HepG2 (cell line): ENCODE measurements at regions not wholly inside any gene's neighbourhood (a gene's known extent, or its start where the extent isn't known, plus 50 kb on each side); places are given as distances from the start of the nearest gene placed in this dataset.

Experiments
- ATAC-seq: fragments of 200-7000 bp; cut with Tn5 transposase; 3 replicates; pipeline ENCODE4 v1.9.1; 2020; ENCODE audit warnings: mild to moderate bottlenecking, moderate library complexity
- BruUV-seq: library from RNA; stranded (reverse); fragments of 400-500 nt; replicated peaks from 2 replicates; lab custom pipeline; 2021; lab: Mats Ljungman, UMichigan
- CTCF ChIA-PET: fragments of 300-600 bp; formaldehyde crosslinking; extraction: SDS; loops from one replicate; lab custom pipeline; 2021; ENCODE audit warnings: low total read pairs, inconsistent platforms, low intra/inter-chr PET ratio; lab: Yijun Ruan, JAX
- POLR2A ChIA-PET: fragments of 350-600 bp; sonication (Branson Sonifier 250); formaldehyde crosslinking; loops from one replicate; lab custom pipeline; 2020; ENCODE audit warnings: antibody characterized with exemption, inconsistent platforms; lab: Yijun Ruan, JAX
- DNase-seq: peaks from one replicate; pipeline ENCODE4 v3.0.0-alpha.2; 2015; ENCODE audit warnings: low spot score
- FAIRE-seq: peaks from 3 replicates; lab custom pipeline; 2011; peaks lifted over from hg19 to GRCh38; lab: Jason Lieb, UNC
- H2AFZ ChIP-seq: one replicate; pipeline ENCODE4 v1.6.1; 2011; ENCODE audit warnings: low read length, inconsistent platforms
- H3K27ac ChIP-seq: fragments of 300-600 bp; 3 replicates; pipeline ENCODE4 v1.8.0; 2011; ENCODE audit warnings: mixed run types, mild to moderate bottlenecking, mixed read lengths, low read length, inconsistent platforms; ENCODE audit not compliant: insufficient read depth; ENCODE audit errors: extremely low read length
- H3K27me3 ChIP-seq, 2 experiments: fragments of 200-600 bp in 1 of 2; 2 replicates in 1 of 2; 3 replicates in 1 of 2; pipeline versions ENCODE4 v1.6.0 to v1.8.0; 2011; ENCODE audit warnings: low read length in 2 of 2, mild to moderate bottlenecking in 2 of 2, moderate library complexity in 2 of 2, inconsistent platforms in 1 of 2; ENCODE audit not compliant: insufficient read depth in 2 of 2, control insufficient read depth in 1 of 2
- H3K36me3 ChIP-seq, 2 experiments: fragments of 200-600 bp in 1 of 2; replicated peaks in 1 of 2; 2 replicates in 1 of 2; 3 replicates in 1 of 2; pipeline versions ENCODE4 v1.5.1 to v1.8.0; 2011; ENCODE audit warnings: low read length in 2 of 2, inconsistent platforms in 1 of 2; ENCODE audit not compliant: insufficient read depth in 2 of 2, control insufficient read depth in 1 of 2
- H3K4me1 ChIP-seq: 2 replicates; pipeline ENCODE4 v1.5.1; 2012; ENCODE audit warnings: low read length, inconsistent platforms; ENCODE audit not compliant: insufficient read depth
- H3K4me2 ChIP-seq: 2 replicates; pipeline ENCODE4 v1.6.0; 2011; ENCODE audit warnings: low read depth, low read length, inconsistent platforms
- H3K4me3 ChIP-seq, 3 experiments: fragments of 200-600 bp in 1 of 3; sonication (generic), shearing (Covaris generic) in 1 of 3; replicated peaks in 1 of 3; 2 replicates each; pipeline ENCODE4 v1.5.1; 2011 to 2016; ENCODE audit warnings: low read length in 3 of 3, inconsistent platforms in 2 of 3, low read depth in 2 of 3, mild to moderate bottlenecking in 2 of 3, control low read depth in 1 of 3, mixed read lengths in 1 of 3; ENCODE audit not compliant: insufficient read depth in 1 of 3
- H3K79me2 ChIP-seq: one replicate; pipeline ENCODE4 v1.6.1; 2011; ENCODE audit warnings: low read length, inconsistent platforms; ENCODE audit not compliant: insufficient read depth
- H3K9ac ChIP-seq: 2 replicates; pipeline ENCODE4 v1.6.0; 2011; ENCODE audit warnings: mild to moderate bottlenecking, low read depth, low read length, inconsistent platforms; ENCODE audit not compliant: insufficient read depth
- H3K9me3 ChIP-seq: 2 replicates; pipeline ENCODE4 v1.5.1; 2012; ENCODE audit warnings: mild to moderate bottlenecking, low read length
- H4K20me1 ChIP-seq: 2 replicates; pipeline ENCODE4 v1.6.0; 2011; ENCODE audit warnings: inconsistent platforms, mild to moderate bottlenecking, low read length, moderate library complexity; ENCODE audit not compliant: insufficient read depth
- EED ChIP-seq: sonication (generic); formaldehyde crosslinking; IDR thresholded peaks from 2 replicates; pipeline ENCODE4 v1.5.0; 2020; ENCODE audit warnings: mild to moderate bottlenecking, missing genetic modification reagents
- HCFC1 ChIP-seq: fragments of 150-350 bp; IDR thresholded peaks from 2 replicates; pipeline ENCODE4 v1.6.1; 2014; ENCODE audit warnings: low read depth, low read length
- HHEX ChIP-seq: IDR thresholded peaks from 2 replicates; pipeline ENCODE4 v1.6.1; 2016; ENCODE audit warnings: control low read depth
- JUN ChIP-seq: sonication (generic); formaldehyde crosslinking; IDR thresholded peaks from 2 replicates; pipeline ENCODE4 v1.4.0; 2020; ENCODE audit warnings: mild to moderate bottlenecking, missing genetic modification reagents
- PHF20 ChIP-seq: sonication (generic); formaldehyde crosslinking; IDR thresholded peaks from 2 replicates; pipeline ENCODE4 v1.5.0; 2020; ENCODE audit warnings: mild to moderate bottlenecking, missing genetic modification reagents
- SYNCRIP ChIP-seq: fragments of 200-400 bp; formaldehyde crosslinking; IDR thresholded peaks from 2 replicates; pipeline ENCODE4 v1.6.1; 2018; ENCODE audit warnings: mild to moderate bottlenecking, low read depth, low read length; ENCODE audit not compliant: insufficient read depth
- TAF1 ChIP-seq: sonication (generic); formaldehyde crosslinking; IDR thresholded peaks from 2 replicates; pipeline ENCODE4 v1.4.0; 2020; ENCODE audit warnings: missing genetic modification reagents
- ZBTB7B ChIP-seq: sonication (generic); formaldehyde crosslinking; IDR thresholded peaks from 2 replicates; pipeline ENCODE4 v1.4.0; 2020; ENCODE audit warnings: missing genetic modification reagents
- ZNF446 ChIP-seq: sonication (generic); formaldehyde crosslinking; IDR thresholded peaks from 2 replicates; pipeline ENCODE4 v1.5.0; 2020; ENCODE audit warnings: mild to moderate bottlenecking, missing genetic modification reagents
- ZNF572 ChIP-seq: sonication (generic); formaldehyde crosslinking; IDR thresholded peaks from 2 replicates; pipeline ENCODE4 v1.5.1; 2020; ENCODE audit warnings: mild to moderate bottlenecking, missing genetic modification reagents
- ZSCAN12 ChIP-seq: sonication (generic); formaldehyde crosslinking; IDR thresholded peaks from 2 replicates; pipeline ENCODE4 v1.9.0; 2021; ENCODE audit warnings: mild to moderate bottlenecking, missing genetic modification reagents
- WGBS: methylation state at CpG from one replicate; pipeline ENCODE4 v1.1.6; 2017; ENCODE audit warnings: low lambda C conversion rate; 5-methylcytosine and 5-hydroxymethylcytosine counted together
- in situ Hi-C: cut with HindIII; loops from 2 replicates; pipeline ENCODE4 v1.10.0; 2017; ENCODE audit warnings: low pct_unique_long_range_greater_than_20kb; ENCODE audit not compliant: extremely low pct_ligation_motif_present
- intact Hi-C: fragments of 100-400 bp; cut with micrococcal nuclease; formaldehyde crosslinking; loops from one replicate; pipeline ENCODE4 v1.10.0; 2022; ENCODE audit not compliant: unreplicated experiment
- TF ChIP-seq, protein P1 (sequence below): sonication (generic); formaldehyde crosslinking; conservative IDR thresholded peaks from 2 replicates; pipeline ENCODE4 v1.4.0; 2020; ENCODE audit warnings: missing genetic modification reagents
- TF ChIP-seq, protein P2 (sequence below): sonication (generic); formaldehyde crosslinking; IDR thresholded peaks from 2 replicates; pipeline ENCODE4 v1.4.0; 2020; ENCODE audit warnings: missing genetic modification reagents, borderline replicate concordance
- TF ChIP-seq, protein P3 (sequence below): sonication (generic); formaldehyde crosslinking; IDR thresholded peaks from 2 replicates; pipeline ENCODE4 v1.4.0; 2020; ENCODE audit warnings: missing genetic modification reagents

GRCh38 chr16:22753451-22753850 is 60.5 kb upstream of the HS3ST2 start:
- ChIA-PET CTCF (no interaction called here), POLR2A (no interaction called here)
- Histone ChIP-seq H4K20me1 (no peaks in the 10 kb centered on the region), H3K4me3 (no peak overlapping the region), H3K9ac (no peak overlapping the region), H3K4me2 (no peak overlapping the region), H3K79me2 (no peaks in the 10 kb centered on the region), H2AFZ (no peak overlapping the region), H3K27me3 (no peaks in the 10 kb centered on the region; a peak in 2 of 5 replicates), H3K36me3 (no peaks in the 10 kb centered on the region), H3K9me3 (no peaks in the 10 kb centered on the region), H3K27ac (no peak overlapping the region), H3K4me1 (no peaks in the 10 kb centered on the region)
- no TSS peak for BruUV-seq
- in situ Hi-C loops = no loop called here
- DNase-seq = no peak
- no peak for ATAC-seq
- FAIRE-seq = no peak
- WGBS = 3% methylated on average over 2 of the region's 2 CpGs
- intact Hi-C loops = no loop called here
- TF ChIP-seq SYNCRIP = no peak
- TF ChIP-seq HHEX (CRISPR knock-in tag) = no peak
- no peak for TF ChIP-seq ZBTB7B
- TF ChIP-seq, protein P1, sequence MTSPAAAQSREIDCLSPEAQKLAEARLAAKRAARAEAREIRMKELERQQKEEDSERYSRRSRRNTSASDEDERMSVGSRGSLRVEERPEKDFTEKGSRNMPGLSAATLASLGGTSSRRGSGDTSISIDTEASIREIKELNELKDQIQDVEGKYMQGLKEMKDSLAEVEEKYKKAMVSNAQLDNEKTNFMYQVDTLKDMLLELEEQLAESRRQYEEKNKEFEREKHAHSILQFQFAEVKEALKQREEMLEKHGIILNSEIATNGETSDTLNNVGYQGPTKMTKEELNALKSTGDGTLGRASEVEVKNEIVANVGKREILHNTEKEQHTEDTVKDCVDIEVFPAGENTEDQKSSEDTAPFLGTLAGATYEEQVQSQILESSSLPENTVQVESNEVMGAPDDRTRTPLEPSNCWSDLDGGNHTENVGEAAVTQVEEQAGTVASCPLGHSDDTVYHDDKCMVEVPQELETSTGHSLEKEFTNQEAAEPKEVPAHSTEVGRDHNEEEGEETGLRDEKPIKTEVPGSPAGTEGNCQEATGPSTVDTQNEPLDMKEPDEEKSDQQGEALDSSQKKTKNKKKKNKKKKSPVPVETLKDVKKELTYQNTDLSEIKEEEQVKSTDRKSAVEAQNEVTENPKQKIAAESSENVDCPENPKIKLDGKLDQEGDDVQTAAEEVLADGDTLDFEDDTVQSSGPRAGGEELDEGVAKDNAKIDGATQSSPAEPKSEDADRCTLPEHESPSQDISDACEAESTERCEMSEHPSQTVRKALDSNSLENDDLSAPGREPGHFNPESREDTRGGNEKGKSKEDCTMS (CRISPR knock-in tag) = no peak
- TF ChIP-seq ZNF446 (CRISPR knock-in tag) = no peak
- TF ChIP-seq, protein P2, sequence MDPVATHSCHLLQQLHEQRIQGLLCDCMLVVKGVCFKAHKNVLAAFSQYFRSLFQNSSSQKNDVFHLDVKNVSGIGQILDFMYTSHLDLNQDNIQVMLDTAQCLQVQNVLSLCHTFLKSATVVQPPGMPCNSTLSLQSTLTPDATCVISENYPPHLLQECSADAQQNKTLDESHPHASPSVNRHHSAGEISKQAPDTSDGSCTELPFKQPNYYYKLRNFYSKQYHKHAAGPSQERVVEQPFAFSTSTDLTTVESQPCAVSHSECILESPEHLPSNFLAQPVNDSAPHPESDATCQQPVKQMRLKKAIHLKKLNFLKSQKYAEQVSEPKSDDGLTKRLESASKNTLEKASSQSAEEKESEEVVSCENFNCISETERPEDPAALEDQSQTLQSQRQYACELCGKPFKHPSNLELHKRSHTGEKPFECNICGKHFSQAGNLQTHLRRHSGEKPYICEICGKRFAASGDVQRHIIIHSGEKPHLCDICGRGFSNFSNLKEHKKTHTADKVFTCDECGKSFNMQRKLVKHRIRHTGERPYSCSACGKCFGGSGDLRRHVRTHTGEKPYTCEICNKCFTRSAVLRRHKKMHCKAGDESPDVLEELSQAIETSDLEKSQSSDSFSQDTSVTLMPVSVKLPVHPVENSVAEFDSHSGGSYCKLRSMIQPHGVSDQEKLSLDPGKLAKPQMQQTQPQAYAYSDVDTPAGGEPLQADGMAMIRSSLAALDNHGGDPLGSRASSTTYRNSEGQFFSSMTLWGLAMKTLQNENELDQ (CRISPR knock-in tag) = no peak
- no peak for TF ChIP-seq PHF20
- TF ChIP-seq EED (CRISPR knock-in tag) = no peak
- no peak for TF ChIP-seq JUN
- TF ChIP-seq ZNF572 (CRISPR knock-in tag) = no peak
- TF ChIP-seq, protein P3, sequence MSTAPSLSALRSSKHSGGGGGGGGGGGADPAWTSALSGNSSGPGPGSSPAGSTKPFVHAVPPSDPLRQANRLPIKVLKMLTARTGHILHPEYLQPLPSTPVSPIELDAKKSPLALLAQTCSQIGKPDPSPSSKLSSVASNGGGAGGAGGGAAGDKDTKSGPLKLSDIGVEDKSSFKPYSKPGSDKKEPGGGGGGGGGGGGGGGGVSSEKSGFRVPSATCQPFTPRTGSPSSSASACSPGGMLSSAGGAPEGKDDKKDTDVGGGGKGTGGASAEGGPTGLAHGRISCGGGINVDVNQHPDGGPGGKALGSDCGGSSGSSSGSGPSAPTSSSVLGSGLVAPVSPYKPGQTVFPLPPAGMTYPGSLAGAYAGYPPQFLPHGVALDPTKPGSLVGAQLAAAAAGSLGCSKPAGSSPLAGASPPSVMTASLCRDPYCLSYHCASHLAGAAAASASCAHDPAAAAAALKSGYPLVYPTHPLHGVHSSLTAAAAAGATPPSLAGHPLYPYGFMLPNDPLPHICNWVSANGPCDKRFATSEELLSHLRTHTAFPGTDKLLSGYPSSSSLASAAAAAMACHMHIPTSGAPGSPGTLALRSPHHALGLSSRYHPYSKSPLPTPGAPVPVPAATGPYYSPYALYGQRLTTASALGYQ (CRISPR knock-in tag) = no peak
- TF ChIP-seq ZSCAN12 (CRISPR knock-in tag) = no peak
- no peak for TF ChIP-seq HCFC1
- TF ChIP-seq TAF1 = no peak
